GM21447 (cell line): ENCODE measurements at regions not wholly inside any gene's neighbourhood (a gene's known extent, or its start where the extent isn't known, plus 50 kb on each side); places are given as distances from the start of the nearest gene placed in this dataset.

ENCODE experiments used
- ATAC-seq: cut with Tn5 transposase; IDR thresholded peaks from one replicate; pipeline ENCODE4 v1.9.1; 2021; ENCODE audit not compliant: unreplicated experiment

DNA sequence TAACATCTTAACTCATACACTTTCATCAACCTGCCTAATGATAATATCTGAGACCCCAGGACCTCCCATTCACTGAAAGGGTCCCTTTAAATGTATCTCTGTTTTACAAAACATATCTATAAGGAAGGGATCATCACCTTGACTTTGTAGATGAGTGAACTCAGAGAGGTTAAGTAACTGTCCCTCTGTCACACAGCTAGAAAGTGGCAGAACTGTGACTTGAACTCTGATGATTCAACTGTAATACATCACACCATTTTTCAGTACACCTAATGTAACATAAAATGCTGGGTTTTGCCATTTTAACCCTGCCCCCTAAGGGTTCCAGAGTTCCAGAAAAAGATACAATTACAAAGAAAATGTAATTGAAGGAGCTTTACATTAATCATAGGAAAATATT lies 234.6 kb downstream of the ZEB2 start:
- no peak for ATAC-seq

DNA sequence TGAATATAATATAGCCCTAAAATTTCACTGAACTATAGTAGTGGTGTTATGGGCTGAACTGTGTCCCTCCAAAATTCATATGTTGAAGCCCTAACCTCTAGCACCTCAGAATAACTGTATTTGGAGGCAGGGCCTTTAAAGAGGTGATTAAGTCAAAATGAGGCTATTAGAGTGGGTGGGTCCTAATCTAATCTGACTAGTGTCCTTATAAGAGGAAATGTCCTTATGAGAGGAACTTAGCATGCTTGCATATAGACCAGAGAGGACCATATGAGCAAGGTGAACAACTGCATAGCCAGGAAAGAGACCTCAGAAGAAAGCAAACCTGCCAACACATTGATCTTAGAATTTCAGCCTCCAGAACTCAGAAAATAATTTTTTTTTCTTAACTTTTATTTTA lies 238.4 kb downstream of the ZEB2 start:
- ATAC-seq = no peak

DNA sequence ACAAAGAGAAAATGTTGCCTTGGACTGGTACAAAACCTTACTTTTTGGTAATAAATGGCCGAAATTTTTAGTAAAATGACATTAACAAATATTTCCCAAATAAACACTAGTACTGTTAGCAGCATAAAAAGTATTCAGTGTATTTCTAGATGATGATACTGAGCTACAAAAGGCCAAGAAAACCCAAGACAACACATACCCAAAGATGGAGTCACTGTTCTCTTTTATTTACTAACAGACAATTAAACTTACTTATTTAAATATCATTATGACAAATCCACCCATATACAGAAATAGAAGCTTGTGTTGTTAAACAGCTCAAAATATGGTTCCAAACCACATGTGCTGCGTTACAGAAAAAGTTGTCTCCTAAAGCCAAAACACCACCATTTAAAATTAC lies 239.9 kb downstream of the ZEB2 start:
- ATAC-seq = no peak

DNA sequence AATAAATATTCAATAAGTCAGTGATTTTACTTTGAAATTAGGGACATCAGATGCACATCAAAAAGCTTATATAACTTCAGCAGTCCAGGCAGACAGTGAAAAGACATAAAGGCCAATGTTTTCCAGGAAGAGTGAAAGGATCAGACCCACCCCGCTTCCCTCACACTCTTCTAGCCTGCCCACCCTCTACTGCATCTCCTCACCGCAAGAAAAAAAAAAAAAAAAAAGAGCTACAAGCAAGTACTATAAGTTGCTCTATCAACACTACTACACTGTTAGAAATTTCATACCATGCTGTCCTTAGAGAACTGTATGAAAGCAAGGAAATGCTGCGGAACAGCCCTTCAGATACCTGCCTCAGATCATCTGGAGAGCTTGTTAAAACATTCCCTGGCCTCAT lies 240.8 kb downstream of the ZEB2 start:
- no peak for ATAC-seq

DNA sequence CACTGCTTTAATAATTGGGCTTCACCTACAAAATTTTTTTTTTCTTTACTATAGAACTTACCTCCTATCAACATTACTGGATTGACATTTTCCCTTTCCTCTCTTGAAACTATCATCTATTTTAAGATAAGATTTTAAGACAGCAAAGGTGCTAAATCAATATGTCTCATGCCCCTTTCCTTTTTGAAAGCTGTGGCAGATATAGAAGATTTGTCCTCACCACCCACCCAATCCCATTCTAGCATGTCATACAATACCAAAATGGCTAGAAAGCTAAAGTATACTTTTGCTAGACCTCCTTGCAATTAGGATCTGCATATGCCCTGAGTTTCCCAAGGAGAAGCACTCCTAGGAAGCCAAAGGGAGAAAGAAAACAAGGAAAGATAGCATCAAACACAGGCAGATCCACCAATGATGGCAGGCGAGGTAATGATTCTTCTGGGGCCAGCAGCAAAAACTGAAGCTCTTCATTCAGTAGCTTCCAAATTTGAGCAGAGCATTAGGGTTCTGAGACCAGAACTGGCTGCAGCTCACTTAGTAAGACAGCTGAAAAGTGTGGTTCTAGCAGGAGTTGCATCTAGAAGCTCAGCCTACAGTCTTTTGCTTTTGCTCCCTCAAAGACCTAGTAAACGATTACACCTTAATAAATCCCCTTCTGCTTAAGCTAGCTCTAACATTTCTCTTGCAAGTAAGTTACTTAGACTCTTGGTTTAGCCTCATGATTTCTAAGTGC lies 242.1 kb downstream of the ZEB2 start:
- ATAC-seq = no peak

DNA sequence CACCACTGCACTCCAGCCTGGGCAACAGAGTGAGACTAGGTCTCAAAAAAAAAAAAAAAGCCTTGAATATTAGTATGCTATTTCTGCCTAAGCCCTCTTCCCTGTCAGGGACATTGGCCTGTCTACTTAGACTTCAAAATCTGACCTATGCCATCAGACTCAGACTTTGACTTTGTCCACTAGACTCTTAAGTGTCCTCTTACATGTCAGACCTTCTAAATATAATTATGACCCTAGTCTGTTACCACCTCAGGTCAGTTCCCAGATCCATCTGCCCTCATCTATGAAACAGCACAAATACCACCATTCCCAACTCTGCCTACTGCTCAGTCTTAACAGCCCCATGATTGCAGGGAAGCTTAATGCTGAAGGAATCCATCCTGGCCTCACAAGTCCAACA lies 244.6 kb downstream of the ZEB2 start:
- ATAC-seq = no peak

DNA sequence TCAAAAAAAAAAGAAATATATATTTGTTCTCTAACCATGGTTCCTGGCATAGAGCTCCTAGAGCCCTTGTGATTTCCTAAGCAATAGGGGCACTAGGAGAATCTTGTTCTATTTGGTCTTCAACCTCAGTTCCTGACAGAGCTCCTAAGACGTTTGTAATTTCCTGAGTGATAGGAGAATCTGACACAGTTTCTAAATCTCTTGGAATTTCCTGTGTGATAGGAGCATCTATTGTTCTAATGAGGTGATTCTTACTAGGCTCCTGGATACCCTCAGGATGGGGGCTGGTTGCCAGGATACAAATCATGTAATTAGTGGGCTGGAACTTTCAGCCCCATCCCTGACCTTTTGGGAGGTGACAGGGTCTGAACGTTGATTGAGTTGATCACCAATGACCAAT lies 245.8 kb downstream of the ZEB2 start:
- ATAC-seq = no peak

DNA sequence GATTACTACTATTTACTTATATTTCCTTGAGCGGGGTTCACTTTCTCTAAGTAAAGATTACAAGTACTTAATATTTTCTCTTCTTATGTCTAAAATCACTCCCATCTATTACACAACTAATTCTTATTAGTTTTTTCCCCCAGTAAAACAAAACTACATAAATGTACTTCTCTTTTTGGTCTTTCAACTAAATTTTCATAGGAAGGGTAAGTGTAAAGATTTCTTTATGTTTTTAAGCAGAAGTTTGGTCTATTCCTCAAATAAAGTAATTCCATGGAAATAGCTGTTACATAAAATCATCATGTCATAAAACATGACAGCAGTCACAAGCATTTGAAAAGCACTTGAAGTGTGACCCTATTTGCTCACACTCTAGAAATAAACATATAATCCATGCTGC lies 249.0 kb downstream of the ZEB2 start:
- ATAC-seq = no peak

DNA sequence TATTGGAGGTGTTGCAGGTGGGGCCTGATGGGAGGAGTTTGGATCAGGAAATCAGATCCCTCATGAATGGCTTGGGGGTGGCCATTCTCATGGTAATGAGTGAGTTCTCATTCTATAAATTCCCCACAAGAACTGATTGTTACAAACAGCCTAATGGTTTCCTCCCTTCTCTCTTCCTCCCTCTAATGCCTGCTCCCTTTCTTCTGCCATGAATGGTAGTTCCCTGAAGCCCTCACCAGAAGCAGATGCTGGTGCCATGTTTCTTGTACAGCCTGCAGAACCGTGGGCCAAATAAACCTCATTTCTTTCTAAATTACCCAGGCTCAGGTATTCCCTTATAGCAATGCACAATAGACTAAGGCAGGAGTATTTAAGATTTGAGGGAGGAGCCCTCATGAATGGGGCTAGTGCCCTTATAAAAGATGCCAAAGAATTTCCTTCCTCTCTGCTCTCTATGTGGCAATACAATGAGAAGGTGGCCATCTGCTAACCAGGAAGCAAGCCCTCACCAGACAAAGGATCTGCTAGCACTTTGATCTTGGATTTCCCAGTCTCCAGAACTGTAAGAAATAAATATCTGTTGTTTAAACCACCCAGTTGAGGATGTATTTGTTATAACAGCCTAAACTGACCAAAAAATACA lies 251.8 kb downstream of the ZEB2 start:
- no peak for ATAC-seq

DNA sequence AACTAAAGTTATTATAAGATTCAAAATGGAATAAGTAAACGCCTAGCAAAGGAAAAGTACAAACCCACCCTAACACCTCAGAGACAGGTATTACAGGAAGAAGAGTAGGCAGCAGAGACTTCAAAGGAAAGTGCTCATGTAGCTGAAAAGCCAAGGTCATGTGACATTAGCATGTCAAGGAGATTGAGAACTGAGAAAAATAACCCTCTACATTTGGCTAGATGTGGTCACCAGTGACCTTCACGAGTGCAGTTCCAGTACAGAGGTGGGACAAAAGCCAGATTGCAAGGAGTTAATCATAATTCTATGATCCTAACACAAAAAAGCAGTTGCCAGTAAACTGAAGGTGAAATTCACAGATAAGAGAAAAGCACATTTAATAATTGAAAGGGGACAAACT lies 252.7 kb downstream of the ZEB2 start:
- ATAC-seq = peak; percentile 92

DNA sequence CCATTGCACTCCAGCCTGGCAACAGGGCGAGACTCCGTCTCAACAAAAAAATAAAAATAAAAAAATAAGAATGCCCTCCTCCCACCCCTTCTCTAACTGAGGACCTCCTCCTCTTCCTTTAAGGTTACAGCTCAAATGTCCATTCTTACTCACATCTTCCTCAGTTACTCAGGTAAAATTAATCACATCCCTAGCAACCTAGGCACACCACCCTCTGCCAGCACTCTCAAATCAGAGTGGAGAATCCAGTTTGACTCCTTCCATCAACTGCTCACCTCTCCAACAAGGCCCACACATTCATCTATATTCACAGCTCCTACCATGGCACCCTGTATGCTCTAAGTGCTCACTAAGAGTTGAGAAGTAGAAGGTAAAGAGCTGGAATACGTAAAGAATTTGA lies 254.3 kb downstream of the ZEB2 start:
- no peak for ATAC-seq

DNA sequence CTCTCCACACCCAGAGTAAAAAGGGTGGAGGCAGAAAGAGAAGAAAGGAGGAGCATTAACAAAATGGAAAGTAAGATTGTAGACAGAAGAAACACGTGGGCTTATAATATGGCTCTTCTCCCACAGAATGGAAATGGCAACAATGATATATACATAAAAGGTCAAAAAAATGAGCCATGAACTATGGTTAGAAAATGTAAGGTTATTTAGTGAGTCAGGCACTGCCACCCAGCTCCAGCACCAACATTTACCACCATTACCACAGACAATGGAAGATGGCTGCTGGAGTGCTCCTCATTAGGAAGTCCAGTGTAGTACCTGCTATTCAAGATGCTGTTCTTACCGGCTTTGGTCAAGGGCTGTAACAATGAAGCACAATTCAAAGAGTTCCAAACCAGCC lies 258.0 kb downstream of the ZEB2 start:
- ATAC-seq = no peak

DNA sequence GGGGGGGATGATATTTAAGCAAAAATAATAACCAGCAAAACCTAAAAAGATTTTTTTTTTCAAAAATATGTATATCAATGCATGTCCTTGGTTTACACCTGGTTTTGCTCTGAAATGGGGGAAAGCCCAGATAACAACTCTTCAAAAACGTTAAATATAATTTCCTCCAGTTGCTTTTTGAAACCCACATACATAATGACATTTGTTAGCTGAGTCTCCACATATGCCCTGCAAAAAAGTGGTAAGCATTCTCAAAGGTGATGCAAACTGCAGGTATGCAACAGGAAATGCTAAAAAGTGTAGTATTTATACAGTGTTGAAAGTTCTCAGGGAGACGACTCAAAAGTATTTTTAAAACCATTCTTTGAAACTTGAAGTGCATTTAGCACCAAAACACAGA lies 258.6 kb downstream of the ZEB2 start:
- no peak for ATAC-seq

DNA sequence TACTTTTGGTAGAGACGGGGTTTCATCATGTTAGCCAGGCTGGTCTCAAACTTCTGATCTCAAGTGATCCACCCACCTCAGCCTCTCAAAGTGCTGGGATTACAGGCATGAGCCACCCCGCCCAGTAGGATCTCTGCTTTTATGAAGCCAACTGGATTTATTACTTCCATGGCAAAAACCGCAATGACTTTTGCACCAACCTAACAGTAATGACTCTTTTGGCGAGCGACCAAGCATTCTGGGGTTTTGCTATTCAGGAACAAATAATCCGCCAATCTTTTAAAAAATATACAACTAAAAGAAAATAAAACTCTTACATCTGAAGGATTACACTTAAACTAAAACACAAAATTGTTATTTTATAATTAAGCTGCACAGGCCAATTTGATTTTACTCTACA lies 260.6 kb downstream of the ZEB2 start:
- ATAC-seq = no peak

DNA sequence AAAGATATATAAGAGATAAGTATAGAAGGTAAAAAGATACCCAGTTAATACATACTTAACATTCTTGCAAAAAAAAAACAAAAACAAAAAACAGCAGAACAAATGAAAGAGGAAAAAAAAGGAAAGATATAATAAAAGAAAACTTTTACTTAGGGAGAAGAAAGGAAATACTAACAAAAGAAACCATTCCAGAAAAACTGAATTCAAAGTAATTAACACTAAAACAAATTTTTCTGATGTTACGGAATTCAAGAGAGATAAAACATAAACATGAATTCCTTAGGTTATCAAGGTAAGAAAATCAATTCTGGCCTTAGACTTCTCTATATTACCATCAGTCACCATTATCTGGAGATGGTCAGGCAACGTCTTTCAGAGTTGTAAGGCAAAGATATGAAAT lies 261.8 kb downstream of the ZEB2 start:
- ATAC-seq = no peak

DNA sequence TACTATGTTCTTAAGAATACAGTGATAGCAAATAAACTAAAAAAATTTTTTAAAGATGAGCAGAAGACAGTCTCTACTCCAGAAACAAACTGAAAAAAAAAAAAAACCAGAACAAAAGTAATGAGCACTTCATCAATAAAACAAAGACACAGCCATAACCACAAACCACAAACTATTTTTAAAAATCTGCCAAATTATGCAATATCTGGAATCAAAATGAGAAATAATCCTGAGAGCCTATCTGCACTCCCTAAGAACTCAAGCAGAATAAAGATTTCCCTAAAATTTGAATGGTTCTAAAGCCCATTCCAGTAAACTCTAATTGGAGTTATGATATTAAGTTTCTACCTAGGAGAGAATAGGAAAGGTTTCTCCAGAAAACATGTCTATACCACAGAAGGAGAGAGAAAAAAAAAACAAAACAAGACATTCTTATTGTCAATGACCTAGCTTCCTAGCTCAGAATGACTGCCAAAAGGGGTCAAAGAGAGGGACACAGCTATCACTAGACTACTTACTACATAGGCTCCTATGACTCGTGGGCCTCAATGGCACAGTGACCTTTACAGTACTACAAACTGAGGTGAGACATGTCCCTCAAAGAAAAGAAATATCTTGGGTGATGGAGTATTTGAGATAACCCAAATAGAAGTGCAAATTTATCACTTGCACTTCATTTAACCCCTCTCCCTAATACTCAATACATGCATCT lies 262.8 kb downstream of the ZEB2 start:
- no peak for ATAC-seq

DNA sequence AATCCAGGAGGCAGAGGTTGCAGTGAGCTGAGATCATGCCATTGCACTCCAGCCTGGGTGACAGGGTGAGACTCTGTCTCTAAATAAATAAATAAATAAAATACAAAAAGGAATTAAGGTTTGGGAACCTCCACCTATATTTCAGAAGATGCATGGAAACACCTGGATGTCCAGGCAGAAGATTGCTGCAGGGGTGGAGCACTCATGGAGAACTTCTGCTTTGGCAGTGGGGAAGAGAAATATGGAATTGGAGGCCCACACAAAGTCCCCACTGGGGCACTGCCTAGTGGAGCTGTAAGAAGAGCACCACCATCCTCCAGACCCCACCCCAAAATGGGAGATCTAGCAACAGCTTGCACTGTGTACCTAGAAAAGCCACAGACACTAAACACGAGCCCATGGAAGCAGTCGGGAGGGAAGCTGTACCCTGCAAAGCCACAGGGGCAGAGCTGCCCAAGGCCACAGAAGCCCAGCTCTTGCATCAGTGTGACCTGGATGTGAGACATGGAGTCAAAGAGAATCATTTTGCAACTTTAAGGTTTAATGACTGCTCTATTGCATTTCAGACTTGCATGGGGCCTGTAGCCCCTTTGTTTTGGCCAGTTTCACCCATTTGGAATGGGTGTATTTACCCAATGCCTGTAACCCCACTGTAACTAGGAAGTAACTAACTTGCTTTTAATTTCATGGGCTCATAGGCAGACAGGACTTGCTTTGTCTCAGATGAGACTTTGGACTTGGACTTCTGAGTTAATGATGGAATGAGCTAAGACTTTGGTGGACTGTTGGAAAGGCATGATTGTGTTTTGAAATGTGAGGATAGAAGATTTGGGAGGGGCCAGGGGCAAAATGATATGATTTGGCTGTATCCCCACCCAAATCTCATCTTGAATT lies 265.3 kb downstream of the ZEB2 start:
- no peak for ATAC-seq

DNA sequence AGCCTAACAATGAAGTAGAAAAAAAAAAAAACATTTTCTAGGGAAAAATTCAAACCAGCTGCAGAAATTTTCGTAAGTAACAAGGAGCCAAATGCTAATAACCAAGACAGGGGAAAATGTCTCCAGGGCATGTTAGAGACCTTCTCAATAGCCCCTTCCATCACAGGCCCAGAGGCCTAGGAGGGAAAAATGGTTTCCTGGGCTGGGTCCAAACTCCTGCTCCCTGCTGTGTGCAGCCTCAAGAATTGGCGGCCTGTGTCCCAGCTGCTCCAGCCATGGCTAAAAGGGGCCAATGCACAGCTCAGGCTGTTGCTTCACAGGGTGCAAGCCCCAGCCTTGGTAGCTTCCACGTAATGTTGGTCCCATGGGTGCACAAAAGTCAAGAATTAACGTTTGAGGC lies 266.2 kb downstream of the ZEB2 start:
- ATAC-seq = no peak

DNA sequence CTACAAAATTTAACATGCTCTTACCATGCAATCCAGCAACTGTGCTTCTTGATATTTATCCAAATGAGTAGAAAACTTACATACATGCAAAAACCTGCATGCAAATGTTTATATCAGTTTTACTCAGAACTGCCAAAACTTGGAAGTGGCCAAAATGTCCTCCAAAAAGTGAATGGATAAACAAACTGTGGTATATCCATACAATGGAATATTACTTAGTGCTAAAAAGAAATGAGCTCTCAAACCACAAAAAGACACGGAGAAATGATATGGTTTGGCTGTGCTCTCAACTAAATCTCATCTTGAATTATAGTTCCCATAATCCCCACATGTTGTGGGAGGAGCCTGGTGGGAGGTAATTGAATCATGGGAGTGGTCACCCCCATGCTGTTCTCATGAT lies 267.2 kb downstream of the ZEB2 start:
- ATAC-seq = no peak

DNA sequence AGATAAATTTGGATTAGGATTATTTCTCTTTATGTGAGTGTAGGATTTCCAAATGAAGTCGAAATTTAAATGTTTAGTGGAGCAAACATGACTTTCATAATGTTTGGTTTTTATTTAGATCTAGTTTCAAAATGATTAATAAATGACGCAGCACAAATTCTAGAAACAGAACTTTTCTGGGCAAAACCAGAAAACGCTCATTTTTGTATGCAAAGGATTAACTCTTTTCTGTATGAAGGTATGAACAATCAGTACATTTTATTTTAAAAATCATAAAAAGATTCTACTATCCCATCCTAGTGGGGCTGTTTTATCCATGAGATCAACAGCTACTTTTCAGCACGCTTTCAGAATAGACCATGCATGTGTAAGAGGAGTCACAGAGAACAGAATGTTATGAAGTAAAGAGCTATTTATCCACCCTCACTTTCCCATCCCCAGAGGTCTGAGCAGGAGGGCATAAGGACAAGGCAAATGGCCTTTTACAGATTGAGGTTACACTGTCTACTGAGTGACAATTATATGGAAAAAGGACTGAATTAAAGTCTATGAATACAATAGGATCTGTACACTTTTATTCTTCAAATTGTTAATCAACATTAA lies 270.8 kb downstream of the ZEB2 start:
- ATAC-seq = no peak
